ENCODE measurements at regions not wholly inside any gene's neighbourhood (a gene's known extent, or its start where the extent isn't known, plus 50 kb on each side); places are given as distances from the start of the nearest gene placed in this dataset.

- no peak for TF ChIP-seq ARID4B (CRISPR knock-in tag; IDR thresholded peaks at IDR 0.05; ENCODE audit: borderline replicate concordance)
- TF ChIP-seq KAT7 (CRISPR knock-in tag; IDR thresholded peaks at IDR 0.05; ENCODE audit: borderline replicate concordance), result no peak
- TF ChIP-seq ETV6 (CRISPR knock-in tag; IDR thresholded peaks at IDR 0.05), result no peak
- TF ChIP-seq HMGA2 (CRISPR knock-in tag; IDR thresholded peaks at IDR 0.05), result no peak
- TF ChIP-seq ZBTB43 (CRISPR knock-in tag; IDR thresholded peaks at IDR 0.05), result peak; percentile 23; the same call in 1 of the 2 replicates
- no peak for TF ChIP-seq FOXJ3 (CRISPR knock-in tag; IDR thresholded peaks at IDR 0.05; ENCODE audit: borderline replicate concordance)
- no peak for TF ChIP-seq IRF2 (CRISPR knock-in tag; IDR thresholded peaks at IDR 0.05; ENCODE audit: borderline replicate concordance, low read depth)
- no peak for TF ChIP-seq ZNF416 (CRISPR knock-in tag; IDR thresholded peaks at IDR 0.05)
- no peak for TF ChIP-seq SMAD3 (CRISPR knock-in tag; IDR thresholded peaks at IDR 0.05; ENCODE audit: borderline replicate concordance)
- TF ChIP-seq MYBL2 (CRISPR knock-in tag; IDR thresholded peaks at IDR 0.05), result no peak
- no peak for TF ChIP-seq TCF7 (CRISPR knock-in tag; IDR thresholded peaks at IDR 0.05; ENCODE audit: low read depth)
- no peak for TF ChIP-seq ERG (CRISPR knock-in tag; IDR thresholded peaks at IDR 0.05)
- no peak for TF ChIP-seq NR2C2 (CRISPR knock-in tag; IDR thresholded peaks at IDR 0.05)
- TF ChIP-seq IRF1 (CRISPR knock-in tag; IDR thresholded peaks at IDR 0.05), result no peak
- no peak for TF ChIP-seq ZNF425 (CRISPR knock-in tag; conservative IDR thresholded peaks at IDR 0.05)
- TF ChIP-seq ZNF671 (CRISPR knock-in tag; IDR thresholded peaks at IDR 0.05), result no peak
- TF ChIP-seq JAZF1 (CRISPR knock-in tag; IDR thresholded peaks at IDR 0.05), result no peak
- no peak for TF ChIP-seq ATF3 (CRISPR knock-in tag; conservative IDR thresholded peaks at IDR 0.05)
- no peak for TF ChIP-seq CBFB (CRISPR knock-in tag; IDR thresholded peaks at IDR 0.05; ENCODE audit: low read depth)
- no peak for TF ChIP-seq MLX (CRISPR knock-in tag; IDR thresholded peaks at IDR 0.05)
- TF ChIP-seq GABPB1 (CRISPR knock-in tag; IDR thresholded peaks at IDR 0.05), result no peak
- TF ChIP-seq TEAD4 (CRISPR knock-in tag; IDR thresholded peaks at IDR 0.05), result no peak
- no peak for TF ChIP-seq ZNF121 (CRISPR knock-in tag; IDR thresholded peaks at IDR 0.05)
- no peak for TF ChIP-seq PREB (CRISPR knock-in tag; IDR thresholded peaks at IDR 0.05; ENCODE audit: borderline replicate concordance)
- TF ChIP-seq PRRX2 (CRISPR knock-in tag; IDR thresholded peaks at IDR 0.05), result no peak
- no peak for TF ChIP-seq SOX15 (CRISPR knock-in tag; IDR thresholded peaks at IDR 0.05)
Measured at GRCh38 chr5:155728146-155728856, 598.7 kb upstream of the SGCD start (continued).
